Esophagus muscularis mucosa (tissue), 4 donors: ENCODE measurements at regions not wholly inside any gene's neighbourhood (a gene's known extent, or its start where the extent isn't known, plus 50 kb on each side); places are given as distances from the start of the nearest gene placed in this dataset.

Experiments
- CTCF ChIP-seq, 3 experiments: fragments of 200-600 bp in 2 of 3; fragments of 450-650 bp in 1 of 3; sonication (generic) in 2 of 3; IDR thresholded peaks; one replicate each; pipeline ENCODE4 v1.5.1; 2017 to 2019; ENCODE audit warnings: antibody characterized with exemption in 3 of 3, mild to moderate bottlenecking in 2 of 3, moderate library complexity in 1 of 3
- EP300 ChIP-seq: sonication (generic); formaldehyde crosslinking; IDR thresholded peaks from one replicate; pipeline ENCODE4 v1.6.1; 2017; ENCODE audit warnings: antibody characterized with exemption
- POLR2A ChIP-seq: fragments of 450-650 bp; IDR thresholded peaks from one replicate; pipeline ENCODE4 v1.6.1; 2017; ENCODE audit warnings: antibody characterized with exemption, moderate library complexity, mild to moderate bottlenecking, low read depth
- POLR2AphosphoS5 ChIP-seq, 2 donors: sonication (generic); formaldehyde crosslinking; IDR thresholded peaks; one replicate each; pipeline ENCODE4 v1.6.1; 2017; ENCODE audit warnings: antibody characterized with exemption in 2 of 2

GRCh38 chr15:94963953-94964352 lies 732.6 kb downstream of the MCTP2 start:
- TF ChIP-seq CTCF (IDR thresholded peaks at IDR 0.05) (no peak), POLR2AphosphoS5 (IDR thresholded peaks at IDR 0.05) (no peak), EP300 (no peak), POLR2A (no peak)
